Activated CD4-positive, alpha-beta T cell treated with anti-CD3 and anti-CD28 coated beads, Interleukin-2, amount 50 U/mL, for 4 hours (primary cell): ENCODE measurements at regions not wholly inside any gene's neighbourhood (a gene's known extent, or its start where the extent isn't known, plus 50 kb on each side); places are given as distances from the start of the nearest gene placed in this dataset.

Source experiments
- DNase-seq, 2 experiments: peaks; one replicate each; pipeline ENCODE4 v3.0.0-alpha.2; 2020

DNA sequence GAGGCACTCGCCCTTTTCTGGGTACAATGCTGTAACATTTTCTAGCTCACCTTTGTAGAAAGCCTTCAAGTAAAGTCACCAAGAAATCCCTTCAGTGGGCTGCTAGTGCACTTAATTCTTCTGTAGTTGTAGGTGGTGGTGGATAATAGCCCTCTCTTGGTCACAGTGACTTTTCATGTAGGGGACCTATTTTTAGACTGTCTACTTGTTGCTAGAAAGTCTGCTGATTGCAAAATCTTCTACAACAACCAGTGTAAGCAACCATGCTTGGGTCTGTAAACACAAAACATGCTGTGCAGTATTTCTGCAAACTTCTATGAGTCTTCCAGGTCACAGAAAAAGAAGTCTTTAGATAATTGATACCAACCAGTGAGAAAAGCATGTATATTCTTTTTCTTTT is 55.6 kb downstream of the PBDC1 start:
- no peak for DNase-seq

DNA sequence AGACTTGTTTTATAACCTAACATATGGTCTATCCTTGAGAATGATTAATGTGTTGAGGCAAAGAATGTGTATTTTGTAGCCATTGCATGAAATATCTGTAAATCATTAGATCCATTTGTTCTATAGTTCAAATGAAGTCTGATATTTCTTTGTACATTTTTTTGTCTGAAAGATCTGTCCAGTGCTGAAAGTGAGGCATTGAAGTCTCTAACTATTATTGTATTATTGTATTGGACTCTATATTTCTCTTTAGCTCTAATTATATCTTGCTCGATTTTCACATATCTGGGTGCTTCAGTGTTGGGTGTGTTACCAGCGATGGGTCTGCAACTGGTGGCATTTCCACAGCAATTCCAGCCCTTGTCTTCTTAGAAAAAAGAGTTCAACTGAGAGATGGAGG is 76.0 kb downstream of the PBDC1 start:
- no peak for DNase-seq

- peak; percentile 29 to 31 for DNase-seq
Observed at GRCh38 chrX:76253432-76253831, 80.6 kb downstream of the PBDC1 start.

DNA sequence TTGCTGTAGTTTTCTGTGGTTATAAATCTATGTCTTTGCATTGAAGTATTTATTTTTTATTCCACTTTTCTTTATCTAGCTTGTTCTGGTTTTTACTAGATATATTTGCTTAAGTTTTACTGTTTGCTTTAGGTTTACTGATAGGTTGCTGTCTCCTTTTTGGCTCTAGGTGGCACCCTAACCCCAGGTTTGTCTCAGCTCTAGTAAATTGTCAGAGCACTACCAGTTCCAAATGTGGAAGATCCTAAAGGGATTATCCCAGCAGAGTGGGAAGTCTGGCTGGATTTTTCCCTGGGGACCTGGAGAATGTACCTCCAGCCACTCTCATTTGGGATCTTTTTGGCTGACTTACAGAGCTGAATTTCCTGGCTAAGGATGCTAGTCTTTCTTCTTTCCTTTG is 106.1 kb downstream of the PBDC1 start:
- peak; percentile 19 to 39 for DNase-seq
